Hematopoietic multipotent progenitor cell treated with erythropoietin and hydrocortisone succinate and interleukin-3 and kit ligand, for 17 days (in vitro differentiated cells): ENCODE measurements at regions not wholly inside any gene's neighbourhood (a gene's known extent, or its start where the extent isn't known, plus 50 kb on each side); places are given as distances from the start of the nearest gene placed in this dataset.
"Not testable (repeated sequence)": the region's sequence is repeated elsewhere in the genome, so short reads cannot be mapped to it uniquely, and the experiment has no call there.

ENCODE experiments used
- DNase-seq: peaks from one replicate; pipeline ENCODE4 v3.0.0-alpha.2; 2015; ENCODE audit warnings: low spot score

DNA sequence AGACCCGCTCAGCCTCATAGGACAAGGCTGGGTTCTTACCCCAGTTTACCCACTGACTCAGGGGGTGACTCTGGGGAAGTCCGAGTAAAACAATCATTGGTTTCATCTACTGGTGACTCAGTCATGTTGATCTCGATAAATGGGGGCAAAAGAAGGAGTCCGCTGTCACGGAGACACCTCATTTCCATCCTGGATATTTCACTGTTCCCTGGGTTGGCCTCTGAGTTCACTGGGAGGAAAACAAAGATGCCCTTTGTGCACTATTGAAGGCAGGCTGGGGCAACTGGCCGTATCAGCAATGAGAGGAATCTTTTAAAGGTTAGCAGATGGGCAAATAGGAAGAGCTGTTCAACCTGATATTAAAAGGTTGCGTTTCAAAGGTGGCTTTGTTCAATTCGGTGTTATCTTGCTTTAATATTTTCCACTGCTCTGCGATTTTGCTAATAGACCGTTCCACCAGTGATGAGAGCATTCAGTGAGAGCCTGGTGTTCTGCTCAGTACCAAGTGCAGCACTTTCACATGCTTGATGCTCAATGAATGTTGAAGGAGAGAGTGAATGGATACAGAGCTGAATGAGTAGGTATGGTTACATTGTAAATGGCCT lies 110.2 kb upstream of the EGFLAM start:
- no peak for DNase-seq

DNA sequence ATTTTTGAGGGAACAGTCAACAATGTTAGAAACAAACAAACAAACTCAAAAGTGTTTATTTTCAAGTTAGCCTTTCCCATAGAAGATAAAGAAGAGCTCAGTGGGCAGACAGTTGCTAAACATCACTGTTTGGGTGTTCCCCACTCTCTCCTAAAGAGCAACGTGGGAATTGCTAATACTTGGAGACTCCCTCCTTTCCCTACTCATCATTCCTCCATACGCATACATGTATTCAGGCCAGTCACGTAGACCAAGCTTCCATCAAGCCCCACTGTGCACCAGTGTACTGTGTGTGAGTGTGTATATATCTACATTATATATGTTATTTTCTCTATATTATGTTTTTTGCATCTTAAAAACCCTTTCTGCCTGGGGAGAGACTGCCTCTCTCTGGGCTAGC lies 115.0 kb upstream of the EGFLAM start:
- no peak for DNase-seq

- no peak for DNase-seq
These were observed 116.7 kb upstream of the EGFLAM start for GRCh38 chr5:38141665-38142064.

GRCh38 chr5:38138574-38138973 lies 119.8 kb upstream of the EGFLAM start:
- DNase-seq, result no peak

DNA sequence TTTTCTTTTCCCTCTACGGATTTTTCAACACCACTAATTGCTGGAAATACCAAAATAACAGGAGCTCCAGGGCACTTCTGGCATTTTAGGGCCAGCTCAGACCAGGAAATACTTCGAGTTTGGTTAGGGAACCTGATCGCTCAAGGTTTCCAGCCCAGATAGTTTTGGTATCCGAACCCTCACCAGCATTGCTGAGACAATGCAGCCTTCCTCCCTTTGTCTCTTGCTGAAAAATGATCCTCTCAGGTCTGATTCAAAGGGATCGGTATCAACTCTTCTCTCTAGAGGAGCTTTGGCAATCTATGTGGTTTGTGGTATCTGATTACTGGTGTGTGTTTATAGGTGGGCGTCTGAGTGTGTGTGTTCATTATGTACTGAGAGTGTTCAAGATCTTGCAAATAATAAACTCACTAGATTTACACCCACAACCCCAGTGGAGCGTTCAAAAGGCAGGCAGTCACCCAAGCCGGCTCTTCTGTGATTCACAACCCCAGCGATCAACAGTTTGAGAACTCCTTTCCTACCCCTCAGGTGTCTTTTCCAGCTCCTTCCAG lies 122.8 kb upstream of the EGFLAM start:
- DNase-seq, result no peak

GRCh38 chr5:38134810-38135209 lies 123.5 kb upstream of the EGFLAM start:
- no peak for DNase-seq

DNA sequence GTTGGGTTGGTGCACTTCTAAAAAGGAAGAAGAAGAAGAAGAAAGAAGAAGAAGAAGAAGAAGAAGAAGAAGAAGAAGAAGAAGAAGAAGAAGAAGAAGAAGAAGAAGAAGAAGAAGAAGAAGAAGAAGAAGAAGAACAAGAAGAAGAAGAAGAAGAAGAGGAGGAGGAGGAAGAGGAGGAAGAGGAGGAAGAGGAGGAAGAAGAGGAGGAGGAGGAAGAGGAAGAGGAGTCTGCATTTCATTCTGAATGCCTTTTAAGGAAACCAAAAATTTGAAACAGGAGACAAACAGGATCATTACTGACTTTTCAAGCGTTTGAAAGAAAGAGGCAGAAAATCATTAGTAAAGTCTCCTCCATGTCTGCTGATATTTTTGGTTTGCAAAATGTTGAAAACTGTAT lies 124.1 kb upstream of the EGFLAM start:
- DNase-seq, result not testable (repeated sequence)

DNA sequence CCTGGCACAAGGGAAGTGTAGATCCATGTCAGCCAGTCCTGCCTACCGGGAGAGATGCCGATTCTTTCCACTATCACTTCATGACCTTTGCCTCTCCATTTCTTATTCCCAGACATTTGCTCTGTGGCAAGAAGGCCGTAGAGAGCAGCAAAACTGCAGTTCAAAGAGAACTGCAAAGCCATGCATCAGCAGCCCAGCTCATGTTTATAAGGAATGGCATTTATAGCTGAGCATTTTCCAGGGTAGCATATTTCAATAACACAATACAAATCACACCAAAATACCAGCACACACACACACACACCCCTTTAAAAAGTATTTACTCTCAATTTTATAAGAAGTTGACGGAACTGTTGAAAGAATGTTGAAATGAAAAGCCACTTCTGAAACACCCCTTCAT lies 126.7 kb upstream of the EGFLAM start:
- DNase-seq, result no peak

- no peak for DNase-seq
These were observed 134.0 kb upstream of the EGFLAM start for GRCh38 chr5:38124321-38124720.

DNA sequence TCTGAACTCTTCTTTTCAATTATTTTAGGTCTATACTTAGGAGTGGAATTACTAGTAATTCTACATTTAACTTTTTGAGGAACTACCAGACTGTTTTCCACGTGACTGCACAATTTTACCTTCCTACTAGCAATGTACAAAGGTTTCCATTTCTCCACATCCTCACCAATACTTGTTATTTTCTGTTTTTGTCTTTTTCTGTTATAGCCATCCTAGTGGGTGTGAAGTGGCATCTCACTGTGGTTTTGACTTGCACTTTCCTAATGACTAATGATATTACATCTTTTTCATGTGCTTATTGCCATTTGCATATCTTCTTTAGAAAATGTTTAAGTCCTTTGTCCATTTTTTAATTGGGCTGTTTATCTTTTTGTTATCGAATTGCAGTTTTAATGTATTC lies 136.9 kb upstream of the EGFLAM start:
- no peak for DNase-seq

DNA sequence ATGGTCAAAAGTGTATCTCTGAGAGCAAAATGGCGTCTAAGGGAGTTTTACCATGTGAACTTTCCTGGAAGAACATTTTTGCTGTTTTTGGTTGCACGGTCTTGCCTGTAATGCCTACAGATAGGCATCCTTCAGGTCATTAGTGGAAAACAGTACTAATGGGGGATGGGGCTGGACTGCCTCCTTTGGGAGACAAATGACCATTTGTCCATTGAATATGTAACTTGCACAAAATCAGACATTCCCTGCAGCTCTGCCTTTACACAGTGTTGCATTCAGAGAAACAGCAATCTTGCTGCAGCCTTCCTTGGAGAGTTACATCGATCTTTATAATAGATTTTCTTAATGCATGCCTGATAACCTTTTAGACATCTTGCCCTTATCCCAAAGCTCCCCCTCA lies 138.5 kb upstream of the EGFLAM start:
- DNase-seq, result no peak

GRCh38 chr5:38117784-38118479 lies 140.4 kb upstream of the EGFLAM start:
- no peak for DNase-seq

DNA sequence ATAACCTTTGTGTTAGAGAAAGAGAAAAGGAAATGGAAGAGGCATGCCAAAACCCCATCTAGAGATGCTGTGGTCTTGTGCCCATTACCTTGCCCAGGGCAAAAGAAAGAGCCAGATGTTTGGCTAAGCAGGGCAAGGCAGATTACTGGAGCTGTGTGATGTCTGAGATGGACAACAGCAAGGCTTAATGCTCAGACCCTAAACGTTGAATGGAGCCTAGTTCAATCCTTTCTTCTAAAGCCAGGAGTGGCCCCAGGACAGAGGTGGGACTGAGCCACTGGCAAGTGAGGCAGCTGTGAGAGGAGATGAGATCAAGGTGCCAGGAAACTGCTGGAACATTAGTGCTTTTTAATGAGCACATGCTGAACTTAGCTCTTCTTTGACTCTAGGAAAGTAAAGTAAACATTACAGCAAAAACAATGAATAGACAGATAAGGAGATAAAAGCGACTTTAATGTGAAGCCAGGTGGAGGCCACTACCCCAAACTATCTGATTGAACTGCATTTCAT lies 143.0 kb upstream of the EGFLAM start:
- DNase-seq, result no peak

DNA sequence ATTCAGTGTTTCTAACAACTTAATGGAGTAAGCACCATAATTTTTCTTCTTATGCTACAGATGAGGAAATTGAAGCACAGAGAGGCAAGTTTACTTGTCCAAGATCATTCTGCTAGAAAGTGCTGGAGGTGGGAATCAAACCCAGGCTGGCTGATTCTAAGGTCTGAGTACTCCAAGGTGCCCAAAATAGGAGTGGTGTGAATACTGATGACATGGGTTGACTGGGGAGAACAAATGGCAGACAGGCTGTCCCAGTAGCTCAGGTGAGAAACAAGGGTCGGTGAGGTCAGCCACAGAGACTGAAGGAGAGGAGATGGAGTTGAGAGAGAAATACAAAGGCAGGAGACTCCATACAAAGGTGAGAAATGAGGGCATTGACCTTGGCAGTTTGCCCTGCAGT lies 144.5 kb upstream of the EGFLAM start:
- DNase-seq, result no peak

- no peak for DNase-seq
These were observed 144.9 kb upstream of the EGFLAM start for GRCh38 chr5:38113456-38113855.

DNA sequence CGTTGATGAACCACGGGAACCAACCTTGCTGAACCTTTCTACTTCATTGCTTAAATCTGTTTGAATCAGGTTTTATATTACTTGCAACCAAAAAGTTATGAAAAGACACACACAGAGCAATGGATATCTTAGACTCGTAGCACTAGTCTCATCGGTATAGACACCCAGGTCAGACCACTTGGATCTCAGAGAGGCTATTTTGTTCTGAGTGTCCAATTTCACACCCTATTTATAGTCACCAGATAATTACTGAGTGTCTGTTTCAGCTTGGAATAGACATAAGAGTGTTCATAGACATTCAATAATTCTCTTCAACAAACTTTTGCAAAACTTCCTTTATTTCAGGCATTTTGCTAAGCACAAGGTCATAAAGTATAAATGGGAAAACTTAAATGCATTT lies 145.4 kb upstream of the EGFLAM start:
- DNase-seq, result no peak

- DNase-seq, result no peak
These were observed 148.2 kb upstream of the EGFLAM start for GRCh38 chr5:38110130-38110529.

- DNase-seq, result no peak
These were observed 151.3 kb upstream of the EGFLAM start for GRCh38 chr5:38107096-38107495.

- no peak for DNase-seq
These were observed 152.6 kb upstream of the EGFLAM start for GRCh38 chr5:38105801-38106200.

- DNase-seq, result no peak
These were observed 153.2 kb upstream of the EGFLAM start for GRCh38 chr5:38105231-38105570.

DNA sequence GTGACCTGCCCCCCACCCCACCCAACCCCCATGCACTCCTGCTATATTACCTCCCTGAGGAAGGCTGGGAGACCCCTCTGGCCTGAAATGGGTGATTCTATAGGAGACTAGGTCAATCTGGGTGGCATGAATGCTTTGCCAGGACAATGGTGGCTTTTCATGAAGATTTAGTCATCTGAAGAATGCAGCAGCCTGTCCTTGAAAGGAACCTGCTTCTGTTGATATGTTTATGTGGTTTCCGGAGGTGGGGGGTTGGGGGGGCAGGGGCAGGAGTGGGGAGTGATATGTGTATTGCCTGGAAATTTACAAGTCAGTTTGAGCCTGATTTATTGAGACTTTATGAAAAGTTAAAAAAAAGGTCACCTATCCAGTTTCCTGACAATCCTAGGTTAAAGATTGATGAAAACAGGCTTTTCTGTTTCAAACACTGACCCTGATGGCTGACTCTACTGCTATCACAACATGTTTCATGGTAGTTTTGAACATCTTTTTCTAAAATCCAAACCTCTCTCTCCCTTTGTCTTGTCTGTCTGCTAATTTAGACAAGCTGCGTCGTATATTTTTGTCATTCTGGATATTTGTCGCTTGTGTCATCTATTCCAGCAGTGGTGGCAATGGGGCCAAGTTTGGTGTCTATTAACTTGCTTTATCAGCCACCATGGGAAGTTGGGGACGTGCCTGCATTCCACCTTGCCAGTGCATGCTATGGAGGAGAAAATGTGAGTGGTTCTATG lies 153.7 kb upstream of the EGFLAM start:
- no peak for DNase-seq

GRCh38 chr5:38101897-38102296 lies 156.5 kb upstream of the EGFLAM start:
- no peak for DNase-seq
